HepG2 (cell line): ENCODE measurements at regions not wholly inside any gene's neighbourhood (a gene's known extent, or its start where the extent isn't known, plus 50 kb on each side); places are given as distances from the start of the nearest gene placed in this dataset.

Experiments used
- ATAC-seq: fragments of 200-7000 bp; cut with Tn5 transposase; 3 replicates; pipeline ENCODE4 v1.9.1; 2020; ENCODE audit warnings: mild to moderate bottlenecking, moderate library complexity
- BruUV-seq: library from RNA; stranded (reverse); fragments of 400-500 nt; replicated peaks from 2 replicates; lab custom pipeline; 2021; lab: Mats Ljungman, UMichigan
- CTCF ChIA-PET: fragments of 300-600 bp; formaldehyde crosslinking; extraction: SDS; loops from one replicate; lab custom pipeline; 2021; ENCODE audit warnings: low total read pairs, inconsistent platforms, low intra/inter-chr PET ratio; lab: Yijun Ruan, JAX
- POLR2A ChIA-PET: fragments of 350-600 bp; sonication (Branson Sonifier 250); formaldehyde crosslinking; loops from one replicate; lab custom pipeline; 2020; ENCODE audit warnings: antibody characterized with exemption, inconsistent platforms; lab: Yijun Ruan, JAX
- DNase-seq: peaks from one replicate; pipeline ENCODE4 v3.0.0-alpha.2; 2015; ENCODE audit warnings: low spot score
- FAIRE-seq: peaks from 3 replicates; lab custom pipeline; 2011; peaks lifted over from hg19 to GRCh38; lab: Jason Lieb, UNC
- H2AFZ ChIP-seq: one replicate; pipeline ENCODE4 v1.6.1; 2011; ENCODE audit warnings: low read length, inconsistent platforms
- H3K27ac ChIP-seq: fragments of 300-600 bp; 3 replicates; pipeline ENCODE4 v1.8.0; 2011; ENCODE audit warnings: mixed run types, mild to moderate bottlenecking, mixed read lengths, low read length, inconsistent platforms; ENCODE audit not compliant: insufficient read depth; ENCODE audit errors: extremely low read length
- H3K27me3 ChIP-seq, 2 experiments: fragments of 200-600 bp in 1 of 2; 2 replicates in 1 of 2; 3 replicates in 1 of 2; pipeline versions ENCODE4 v1.6.0 to v1.8.0; 2011; ENCODE audit warnings: low read length in 2 of 2, mild to moderate bottlenecking in 2 of 2, moderate library complexity in 2 of 2, inconsistent platforms in 1 of 2; ENCODE audit not compliant: insufficient read depth in 2 of 2, control insufficient read depth in 1 of 2
- H3K36me3 ChIP-seq, 2 experiments: fragments of 200-600 bp in 1 of 2; replicated peaks in 1 of 2; 2 replicates in 1 of 2; 3 replicates in 1 of 2; pipeline versions ENCODE4 v1.5.1 to v1.8.0; 2011; ENCODE audit warnings: low read length in 2 of 2, inconsistent platforms in 1 of 2; ENCODE audit not compliant: insufficient read depth in 2 of 2, control insufficient read depth in 1 of 2
- H3K4me1 ChIP-seq: 2 replicates; pipeline ENCODE4 v1.5.1; 2012; ENCODE audit warnings: low read length, inconsistent platforms; ENCODE audit not compliant: insufficient read depth
- H3K4me2 ChIP-seq: 2 replicates; pipeline ENCODE4 v1.6.0; 2011; ENCODE audit warnings: low read depth, low read length, inconsistent platforms
- H3K4me3 ChIP-seq, 3 experiments: fragments of 200-600 bp in 1 of 3; sonication (generic), shearing (Covaris generic) in 1 of 3; replicated peaks in 1 of 3; 2 replicates each; pipeline ENCODE4 v1.5.1; 2011 to 2016; ENCODE audit warnings: low read length in 3 of 3, inconsistent platforms in 2 of 3, low read depth in 2 of 3, mild to moderate bottlenecking in 2 of 3, control low read depth in 1 of 3, mixed read lengths in 1 of 3; ENCODE audit not compliant: insufficient read depth in 1 of 3
- H3K79me2 ChIP-seq: one replicate; pipeline ENCODE4 v1.6.1; 2011; ENCODE audit warnings: low read length, inconsistent platforms; ENCODE audit not compliant: insufficient read depth
- H3K9ac ChIP-seq: 2 replicates; pipeline ENCODE4 v1.6.0; 2011; ENCODE audit warnings: mild to moderate bottlenecking, low read depth, low read length, inconsistent platforms; ENCODE audit not compliant: insufficient read depth
- H3K9me3 ChIP-seq: 2 replicates; pipeline ENCODE4 v1.5.1; 2012; ENCODE audit warnings: mild to moderate bottlenecking, low read length
- H4K20me1 ChIP-seq: 2 replicates; pipeline ENCODE4 v1.6.0; 2011; ENCODE audit warnings: inconsistent platforms, mild to moderate bottlenecking, low read length, moderate library complexity; ENCODE audit not compliant: insufficient read depth
- AGO1 ChIP-seq: fragments of 200-400 bp; formaldehyde crosslinking; IDR thresholded peaks from 2 replicates; pipeline ENCODE4 v1.6.1; 2017; ENCODE audit warnings: mild to moderate bottlenecking, low read depth, low read length, moderate library complexity; ENCODE audit not compliant: poor library complexity, severe bottlenecking
- FLYWCH1 ChIP-seq: sonication (generic); formaldehyde crosslinking; IDR thresholded peaks from 2 replicates; pipeline ENCODE4 v1.8.1; 2023; ENCODE audit warnings: mild to moderate bottlenecking, missing genetic modification reagents
- FOXO4 ChIP-seq: sonication (generic); formaldehyde crosslinking; conservative IDR thresholded peaks from 2 replicates; pipeline ENCODE4 v1.8.1; 2023; ENCODE audit warnings: missing genetic modification reagents
- NKX3-1 ChIP-seq: sonication (generic); formaldehyde crosslinking; IDR thresholded peaks from 2 replicates; pipeline ENCODE4 v1.5.0; 2020; ENCODE audit warnings: missing genetic modification reagents
- PCBP2 ChIP-seq: fragments of 200-400 bp; formaldehyde crosslinking; optimal IDR thresholded peaks from 2 replicates; pipeline ENCODE3; 2018; ENCODE audit warnings: low read length, low read depth; ENCODE audit not compliant: poor library complexity, severe bottlenecking
- SETDB1 ChIP-seq: sonication (generic); formaldehyde crosslinking; IDR thresholded peaks from 2 replicates; pipeline ENCODE4 v1.5.1; 2020; ENCODE audit warnings: missing genetic modification reagents, mild to moderate bottlenecking, borderline replicate concordance
- ZFY ChIP-seq: sonication (generic); formaldehyde crosslinking; IDR thresholded peaks from 2 replicates; pipeline ENCODE4 v1.4.0; 2020; ENCODE audit warnings: missing genetic modification reagents
- ZNF337 ChIP-seq: sonication (generic); formaldehyde crosslinking; IDR thresholded peaks from 2 replicates; pipeline ENCODE4 v1.5.1; 2020; ENCODE audit warnings: missing genetic modification reagents, low read depth, mild to moderate bottlenecking, borderline replicate concordance
- ZNF614 ChIP-seq: IDR thresholded peaks from 2 replicates; pipeline ENCODE4 v1.6.1; 2018; ENCODE audit warnings: missing biosample characterization, missing genetic modification reagents, inconsistent platforms, borderline replicate concordance
- WGBS: methylation state at CpG from one replicate; pipeline ENCODE4 v1.1.6; 2017; ENCODE audit warnings: low lambda C conversion rate; 5-methylcytosine and 5-hydroxymethylcytosine counted together
- in situ Hi-C: cut with HindIII; loops from 2 replicates; pipeline ENCODE4 v1.10.0; 2017; ENCODE audit warnings: low pct_unique_long_range_greater_than_20kb; ENCODE audit not compliant: extremely low pct_ligation_motif_present
- intact Hi-C: fragments of 100-400 bp; cut with micrococcal nuclease; formaldehyde crosslinking; loops from one replicate; pipeline ENCODE4 v1.10.0; 2022; ENCODE audit not compliant: unreplicated experiment
- TF ChIP-seq, protein P1 (sequence below): sonication (generic); formaldehyde crosslinking; IDR thresholded peaks from 2 replicates; pipeline ENCODE4 v1.4.0; 2020; ENCODE audit warnings: missing genetic modification reagents, borderline replicate concordance

GRCh38 chrY:7419165-7419564 is 507.6 kb upstream of the AMELY start:
- no peak overlapping the region for H3K27ac ChIP-seq
- no peaks in the 10 kb centered on the region for H3K79me2 ChIP-seq
- no peak overlapping the region for H3K4me3 ChIP-seq
- no peak overlapping the region for H2AFZ ChIP-seq
- ChIA-PET CTCF (no interaction called here), POLR2A (no interaction called here)
- 100% methylated on average over 3 of the region's 3 CpGs for WGBS
- H3K27me3 ChIP-seq = no peaks in the 10 kb centered on the region
- no peaks in the 10 kb centered on the region for H4K20me1 ChIP-seq
- FAIRE-seq (no peak), DNase-seq (no peak), ATAC-seq (no peak)
- H3K9me3 ChIP-seq = no peaks in the 10 kb centered on the region
- in situ Hi-C loops (no loop called here), intact Hi-C loops (loop anchor here (5.0 kb wide), 1 partner anchor 48 kb away; no protein-coding TSS in a partner anchor)
- H3K4me2 ChIP-seq = no peak overlapping the region
- no TSS peak for BruUV-seq
- H3K9ac ChIP-seq = no peak overlapping the region
- no peaks in the 10 kb centered on the region for H3K36me3 ChIP-seq
- TF ChIP-seq AGO1 = no peak
- H3K4me1 ChIP-seq = peaks cover 8% of the 10 kb centered on the region

DNA sequence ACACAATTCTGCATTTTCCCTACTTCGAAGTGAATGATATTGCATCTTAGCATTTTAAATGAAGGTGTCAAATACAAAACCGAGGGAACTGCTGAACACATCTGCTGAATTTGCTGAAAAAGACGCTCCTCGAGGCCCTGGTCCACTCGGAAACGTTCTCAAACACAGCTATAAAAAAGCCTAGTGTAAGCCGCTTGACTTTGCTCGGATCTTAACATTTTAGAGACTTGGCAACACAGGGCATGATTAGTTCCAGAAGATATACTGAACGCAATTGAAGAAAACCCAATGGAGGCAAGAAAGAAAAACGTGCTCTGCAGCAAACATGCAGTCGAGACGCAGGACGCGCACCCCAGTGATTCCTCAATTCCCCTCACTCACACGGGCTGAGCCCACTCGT is 506.4 kb upstream of the AMELY start:
- CTCF ChIA-PET = no interaction called here
- ATAC-seq = no peak
- Histone ChIP-seq H4K20me1 (no peaks in the 10 kb centered on the region), H3K79me2 (no peaks in the 10 kb centered on the region), H3K27ac (no peak overlapping the region), H3K9ac (no peak overlapping the region), H3K9me3 (no peaks in the 10 kb centered on the region), H3K4me3 (no peak overlapping the region), H2AFZ (no peak overlapping the region), H3K4me1 (peaks cover 8% of the 10 kb centered on the region), H3K27me3 (no peaks in the 10 kb centered on the region), H3K4me2 (no peak overlapping the region), H3K36me3 (no peaks in the 10 kb centered on the region)
- POLR2A ChIA-PET = no interaction called here
- no peak for DNase-seq
- in situ Hi-C loops = no loop called here
- TF ChIP-seq ZNF614 (CRISPR knock-in tag) (no peak), ZFY (CRISPR knock-in tag) (no peak), SETDB1 (CRISPR knock-in tag) (no peak), NKX3-1 (no peak), PCBP2 (no peak), ZNF337 (CRISPR knock-in tag) (no peak), FOXO4 (no peak), FLYWCH1 (CRISPR knock-in tag) (no peak)
- TF ChIP-seq, protein P1, sequence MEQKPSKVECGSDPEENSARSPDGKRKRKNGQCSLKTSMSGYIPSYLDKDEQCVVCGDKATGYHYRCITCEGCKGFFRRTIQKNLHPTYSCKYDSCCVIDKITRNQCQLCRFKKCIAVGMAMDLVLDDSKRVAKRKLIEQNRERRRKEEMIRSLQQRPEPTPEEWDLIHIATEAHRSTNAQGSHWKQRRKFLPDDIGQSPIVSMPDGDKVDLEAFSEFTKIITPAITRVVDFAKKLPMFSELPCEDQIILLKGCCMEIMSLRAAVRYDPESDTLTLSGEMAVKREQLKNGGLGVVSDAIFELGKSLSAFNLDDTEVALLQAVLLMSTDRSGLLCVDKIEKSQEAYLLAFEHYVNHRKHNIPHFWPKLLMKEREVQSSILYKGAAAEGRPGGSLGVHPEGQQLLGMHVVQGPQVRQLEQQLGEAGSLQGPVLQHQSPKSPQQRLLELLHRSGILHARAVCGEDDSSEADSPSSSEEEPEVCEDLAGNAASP (CRISPR knock-in tag) = no peak
- intact Hi-C loops = loop anchor here (5.0 kb wide), 1 partner anchor 49 kb away; no protein-coding TSS in a partner anchor
- WGBS = 92% methylated on average over 16 of the region's 16 CpGs
- no TSS peak for BruUV-seq
- no peak for FAIRE-seq
